ENCODE measurements at regions not wholly inside any gene's neighbourhood (a gene's known extent, or its start where the extent isn't known, plus 50 kb on each side); places are given as distances from the start of the nearest gene placed in this dataset.

GRCh38 chr19:30640252-30640965 lies 268.2 kb downstream of the ZNF536 start:
- Mint-ChIP-seq H3K4me1 (0 out of 2 replicates have a peak, but pooled peaks cover 4% of the 10 kb centered on the region), H3K27ac (no peak overlapping the region), H3K9me3 (peaks cover 30% of the 10 kb centered on the region), H3K4me3 (no peak overlapping the region), H3K36me3 (peaks cover 10% of the 10 kb centered on the region), H3K27me3 (ENCODE audit: low read depth) (no peaks in the 10 kb centered on the region; the same call in 1 of the 2 replicates)
- TF ChIP-seq ATF6 (CRISPR knock-in tag; IDR thresholded peaks at IDR 0.05) (no peak), MAX (CRISPR knock-in tag; IDR thresholded peaks at IDR 0.05) (no peak), NFATC4 (CRISPR knock-in tag; IDR thresholded peaks at IDR 0.05) (no peak), TEAD1 (CRISPR knock-in tag; IDR thresholded peaks at IDR 0.05) (no peak), ZNF671 (CRISPR knock-in tag; IDR thresholded peaks at IDR 0.05) (no peak), MLX (CRISPR knock-in tag; IDR thresholded peaks at IDR 0.05) (no peak), CDX4 (CRISPR knock-in tag; IDR thresholded peaks at IDR 0.05; ENCODE audit: borderline replicate concordance) (no peak), CREB1 (CRISPR knock-in tag; IDR thresholded peaks at IDR 0.05) (no peak), ZNF317 (CRISPR knock-in tag; IDR thresholded peaks at IDR 0.05; ENCODE audit: borderline replicate concordance, low read depth) (no peak)
- TF ChIP-seq, protein P1, sequence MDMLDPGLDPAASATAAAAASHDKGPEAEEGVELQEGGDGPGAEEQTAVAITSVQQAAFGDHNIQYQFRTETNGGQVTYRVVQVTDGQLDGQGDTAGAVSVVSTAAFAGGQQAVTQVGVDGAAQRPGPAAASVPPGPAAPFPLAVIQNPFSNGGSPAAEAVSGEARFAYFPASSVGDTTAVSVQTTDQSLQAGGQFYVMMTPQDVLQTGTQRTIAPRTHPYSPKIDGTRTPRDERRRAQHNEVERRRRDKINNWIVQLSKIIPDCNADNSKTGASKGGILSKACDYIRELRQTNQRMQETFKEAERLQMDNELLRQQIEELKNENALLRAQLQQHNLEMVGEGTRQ (CRISPR knock-in tag; IDR thresholded peaks at IDR 0.05), result no peak
- TF ChIP-seq, protein P2, sequence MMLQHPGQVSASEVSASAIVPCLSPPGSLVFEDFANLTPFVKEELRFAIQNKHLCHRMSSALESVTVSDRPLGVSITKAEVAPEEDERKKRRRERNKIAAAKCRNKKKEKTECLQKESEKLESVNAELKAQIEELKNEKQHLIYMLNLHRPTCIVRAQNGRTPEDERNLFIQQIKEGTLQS (CRISPR knock-in tag; conservative IDR thresholded peaks at IDR 0.05), result no peak
- DNase-seq (ENCODE audit: low spot score) (no peak), ATAC-seq (no peak)
- POLR2A ChIA-PET, result no interaction called here
- CTCF ChIA-PET, result interaction anchor here (0.6 to 1.2 kb wide), 2 partner anchors 10 to 1379 kb away, joined by 4 to 6 read pairs; no protein-coding TSS in a partner anchor

- 0 out of 2 replicates have a peak, but pooled peaks cover 4% of the 10 kb centered on the region for H3K4me1 Mint-ChIP-seq
- H3K36me3 Mint-ChIP-seq, result peaks cover 10% of the 10 kb centered on the region
- DNase-seq (ENCODE audit: low spot score) (no peak), ATAC-seq (no peak)
- peaks cover 30% of the 10 kb centered on the region for H3K9me3 Mint-ChIP-seq
- POLR2A ChIA-PET, result no interaction called here
- no peak overlapping the region for H3K27ac Mint-ChIP-seq
- CTCF ChIA-PET, result no interaction called here
- no peak overlapping the region for H3K4me3 Mint-ChIP-seq
- TF ChIP-seq ZNF512 (CRISPR knock-in tag; IDR thresholded peaks at IDR 0.05; ENCODE audit: borderline replicate concordance) (no peak), OVOL2 (CRISPR knock-in tag; IDR thresholded peaks at IDR 0.05; ENCODE audit: borderline replicate concordance) (no peak), ZNF121 (CRISPR knock-in tag; IDR thresholded peaks at IDR 0.05) (no peak), ATF1 (CRISPR knock-in tag; IDR thresholded peaks at IDR 0.05) (no peak), ZNF219 (CRISPR knock-in tag; IDR thresholded peaks at IDR 0.05; ENCODE audit: borderline replicate concordance) (no peak), TEAD1 (CRISPR knock-in tag; IDR thresholded peaks at IDR 0.05) (no peak), IRF1 (CRISPR knock-in tag; IDR thresholded peaks at IDR 0.05) (no peak), MAX (CRISPR knock-in tag; IDR thresholded peaks at IDR 0.05) (no peak)
- TF ChIP-seq, protein P3, sequence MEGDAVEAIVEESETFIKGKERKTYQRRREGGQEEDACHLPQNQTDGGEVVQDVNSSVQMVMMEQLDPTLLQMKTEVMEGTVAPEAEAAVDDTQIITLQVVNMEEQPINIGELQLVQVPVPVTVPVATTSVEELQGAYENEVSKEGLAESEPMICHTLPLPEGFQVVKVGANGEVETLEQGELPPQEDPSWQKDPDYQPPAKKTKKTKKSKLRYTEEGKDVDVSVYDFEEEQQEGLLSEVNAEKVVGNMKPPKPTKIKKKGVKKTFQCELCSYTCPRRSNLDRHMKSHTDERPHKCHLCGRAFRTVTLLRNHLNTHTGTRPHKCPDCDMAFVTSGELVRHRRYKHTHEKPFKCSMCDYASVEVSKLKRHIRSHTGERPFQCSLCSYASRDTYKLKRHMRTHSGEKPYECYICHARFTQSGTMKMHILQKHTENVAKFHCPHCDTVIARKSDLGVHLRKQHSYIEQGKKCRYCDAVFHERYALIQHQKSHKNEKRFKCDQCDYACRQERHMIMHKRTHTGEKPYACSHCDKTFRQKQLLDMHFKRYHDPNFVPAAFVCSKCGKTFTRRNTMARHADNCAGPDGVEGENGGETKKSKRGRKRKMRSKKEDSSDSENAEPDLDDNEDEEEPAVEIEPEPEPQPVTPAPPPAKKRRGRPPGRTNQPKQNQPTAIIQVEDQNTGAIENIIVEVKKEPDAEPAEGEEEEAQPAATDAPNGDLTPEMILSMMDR (IDR thresholded peaks at IDR 0.05), result no peak
- TF ChIP-seq, protein P4, sequence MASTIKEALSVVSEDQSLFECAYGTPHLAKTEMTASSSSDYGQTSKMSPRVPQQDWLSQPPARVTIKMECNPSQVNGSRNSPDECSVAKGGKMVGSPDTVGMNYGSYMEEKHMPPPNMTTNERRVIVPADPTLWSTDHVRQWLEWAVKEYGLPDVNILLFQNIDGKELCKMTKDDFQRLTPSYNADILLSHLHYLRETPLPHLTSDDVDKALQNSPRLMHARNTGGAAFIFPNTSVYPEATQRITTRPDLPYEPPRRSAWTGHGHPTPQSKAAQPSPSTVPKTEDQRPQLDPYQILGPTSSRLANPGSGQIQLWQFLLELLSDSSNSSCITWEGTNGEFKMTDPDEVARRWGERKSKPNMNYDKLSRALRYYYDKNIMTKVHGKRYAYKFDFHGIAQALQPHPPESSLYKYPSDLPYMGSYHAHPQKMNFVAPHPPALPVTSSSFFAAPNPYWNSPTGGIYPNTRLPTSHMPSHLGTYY (CRISPR knock-in tag; IDR thresholded peaks at IDR 0.05), result no peak
- no peaks in the 10 kb centered on the region; the same call in 1 of the 2 replicates for H3K27me3 Mint-ChIP-seq (ENCODE audit: low read depth)
These were observed 266.7 kb downstream of the ZNF536 start for GRCh38 chr19:30638889-30639288.
